ENCODE measurements at regions not wholly inside any gene's neighbourhood (a gene's known extent, or its start where the extent isn't known, plus 50 kb on each side); places are given as distances from the start of the nearest gene placed in this dataset.

DNA sequence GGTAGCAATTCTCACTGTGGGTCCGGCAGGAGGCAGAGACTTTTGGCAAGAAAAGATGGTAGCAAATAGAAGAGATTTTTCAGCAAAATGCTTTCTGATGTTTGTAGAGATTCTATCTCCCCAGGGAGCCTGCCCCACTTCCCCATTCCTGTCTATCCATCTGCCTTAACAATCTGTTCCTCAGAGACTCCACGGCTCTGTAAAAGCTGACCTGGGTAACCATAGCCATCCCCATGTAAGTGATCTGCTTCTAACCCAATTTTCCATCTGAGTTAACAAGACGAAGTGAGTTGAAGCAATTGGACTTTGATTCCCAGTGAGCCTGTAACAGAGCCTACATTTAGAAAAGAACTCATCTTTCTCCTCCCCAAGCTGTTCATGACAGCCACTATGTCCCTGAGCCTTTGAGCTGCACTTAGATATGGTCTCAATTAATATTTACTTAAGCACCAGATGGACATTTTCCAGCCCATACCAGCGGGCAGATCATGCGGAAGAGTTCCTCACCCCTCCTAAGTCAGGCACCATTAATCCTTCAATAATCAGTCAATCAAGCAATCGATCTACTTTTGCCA, 896.1 kb downstream of the CCSER2 start:
- TF ChIP-seq, protein P1, sequence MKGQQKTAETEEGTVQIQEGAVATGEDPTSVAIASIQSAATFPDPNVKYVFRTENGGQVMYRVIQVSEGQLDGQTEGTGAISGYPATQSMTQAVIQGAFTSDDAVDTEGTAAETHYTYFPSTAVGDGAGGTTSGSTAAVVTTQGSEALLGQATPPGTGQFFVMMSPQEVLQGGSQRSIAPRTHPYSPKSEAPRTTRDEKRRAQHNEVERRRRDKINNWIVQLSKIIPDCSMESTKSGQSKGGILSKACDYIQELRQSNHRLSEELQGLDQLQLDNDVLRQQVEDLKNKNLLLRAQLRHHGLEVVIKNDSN (CRISPR knock-in tag; IDR thresholded peaks at IDR 0.05): no peak
- no peak for TF ChIP-seq FOXM1 (IDR thresholded peaks at IDR 0.05; ENCODE audit: low read depth)
- no peak for TF ChIP-seq FOXM1 (CRISPR knock-in tag; IDR thresholded peaks at IDR 0.05; ENCODE audit: low read depth)
- TF ChIP-seq SMARCA4 (IDR thresholded peaks at IDR 0.05): no peak
- TF ChIP-seq, protein P2, sequence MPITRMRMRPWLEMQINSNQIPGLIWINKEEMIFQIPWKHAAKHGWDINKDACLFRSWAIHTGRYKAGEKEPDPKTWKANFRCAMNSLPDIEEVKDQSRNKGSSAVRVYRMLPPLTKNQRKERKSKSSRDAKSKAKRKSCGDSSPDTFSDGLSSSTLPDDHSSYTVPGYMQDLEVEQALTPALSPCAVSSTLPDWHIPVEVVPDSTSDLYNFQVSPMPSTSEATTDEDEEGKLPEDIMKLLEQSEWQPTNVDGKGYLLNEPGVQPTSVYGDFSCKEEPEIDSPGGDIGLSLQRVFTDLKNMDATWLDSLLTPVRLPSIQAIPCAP (CRISPR knock-in tag; IDR thresholded peaks at IDR 0.05; ENCODE audit: borderline replicate concordance): no peak
- TF ChIP-seq MTA3 (IDR thresholded peaks at IDR 0.05; ENCODE audit: borderline replicate concordance): no peak
- TF ChIP-seq CHD4 (IDR thresholded peaks at IDR 0.05; ENCODE audit: insufficient read depth, insufficient replicate concordance, low read depth, low read length, poor library complexity, severe bottlenecking): no peak

Data from K562 (cell line).